Peyer's patch (tissue), 4 donors: ENCODE measurements at regions not wholly inside any gene's neighbourhood (a gene's known extent, or its start where the extent isn't known, plus 50 kb on each side); places are given as distances from the start of the nearest gene placed in this dataset.
A peak's percentile ranks its signal among the peaks of the same experiment; 100 is the strongest.

Experiments
- DNase-seq, 3 donors: peaks; one replicate each; pipeline ENCODE4 v3.0.0-alpha.2; 2017 to 2019
- H3K27ac ChIP-seq, 4 donors: fragments of 200-600 bp; sonication (generic); one replicate each; pipeline ENCODE4 v1.5.1; 2016 to 2019
- H3K27me3 ChIP-seq, 2 donors: fragments of 200-600 bp; sonication (generic); one replicate each; pipeline ENCODE4 v1.5.1; 2019
- H3K36me3 ChIP-seq, 3 donors: fragments of 200-600 bp; sonication (generic); one replicate each; pipeline ENCODE4 v1.5.1; 2016 to 2019
- H3K4me1 ChIP-seq, 4 donors: fragments of 200-600 bp; sonication (generic); one replicate each; pipeline ENCODE4 v1.5.1; 2016 to 2019
- H3K4me3 ChIP-seq, 4 donors: fragments of 200-600 bp; sonication (generic); 1 replicate in 3 of 4; 2 replicates in 1 of 4; pipeline ENCODE4 v1.5.1; 2016 to 2019; ENCODE audit warnings: mild to moderate bottlenecking in 1 of 4
- H3K9me3 ChIP-seq, 4 donors: fragments of 200-600 bp; sonication (generic); one replicate each; pipeline ENCODE4 v1.5.1; 2016 to 2019; ENCODE audit warnings: mild to moderate bottlenecking in 1 of 4
- POLR2A ChIP-seq, 2 donors: fragments of 450-650 bp; IDR thresholded peaks; one replicate each; pipeline ENCODE4 v1.5.1; 2017; ENCODE audit warnings: antibody characterized with exemption in 2 of 2, mild to moderate bottlenecking in 2 of 2, moderate library complexity in 2 of 2
- TF ChIP-seq, protein P1 (sequence below), 6 experiments: fragments of 450-650 bp in 4 of 6; fragments of 200-600 bp in 2 of 6; sonication (generic) in 1 of 6; IDR thresholded peaks; one replicate each; pipeline ENCODE4 v1.5.1; 2017 to 2019; ENCODE audit warnings: antibody characterized with exemption in 6 of 6, mild to moderate bottlenecking in 3 of 6, moderate library complexity in 1 of 6

DNA sequence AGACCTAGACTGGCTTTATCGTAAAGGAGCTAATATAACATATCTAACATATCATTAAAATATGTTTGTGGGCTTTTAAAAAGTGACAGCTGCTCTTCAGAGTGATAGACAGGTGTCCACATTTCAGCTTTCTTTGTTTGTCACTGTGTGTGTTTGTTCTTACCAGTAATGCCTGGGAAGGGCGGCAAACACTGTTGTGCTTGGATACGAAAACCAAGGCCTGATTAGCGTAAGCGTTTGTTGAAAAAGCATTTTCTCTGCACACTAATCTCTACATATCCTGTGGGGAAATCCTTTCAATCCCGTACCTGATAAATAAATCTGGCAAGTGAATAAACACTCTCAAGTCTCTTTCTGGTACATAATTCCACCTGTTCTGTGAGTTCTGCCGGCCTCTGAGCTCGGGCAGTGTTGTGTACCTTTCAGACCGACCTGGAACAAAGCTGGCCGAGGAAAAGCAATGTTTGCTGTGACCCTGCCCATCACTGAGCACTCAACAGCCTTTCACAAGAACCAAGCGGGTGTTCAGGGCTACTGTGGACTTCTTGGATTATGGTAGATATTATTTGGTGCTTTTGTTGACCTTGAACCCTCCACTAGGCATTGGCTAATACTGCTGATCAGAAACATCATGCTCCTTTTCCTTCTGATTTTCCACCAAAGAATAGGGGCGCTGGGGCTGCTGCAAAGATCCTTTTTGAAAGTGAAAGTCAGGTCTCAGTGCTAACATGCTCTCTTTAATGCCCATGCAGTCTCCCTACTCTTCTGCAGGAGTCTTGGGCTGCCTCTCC is 100.4 kb downstream of the CD83 start:
- Histone ChIP-seq H3K9me3 (no peaks in the 10 kb centered on the region), H3K4me1 (peaks cover 0 to 2% (median 0%) of the 10 kb centered on the region in 4 donors), H3K36me3 (no peaks in the 10 kb centered on the region), H3K4me3 (peak overlapping the region in 1 of 4 donors; percentile 26), H3K27me3 (no peaks in the 10 kb centered on the region), H3K27ac (no peak overlapping the region)
- TF ChIP-seq, protein P1, sequence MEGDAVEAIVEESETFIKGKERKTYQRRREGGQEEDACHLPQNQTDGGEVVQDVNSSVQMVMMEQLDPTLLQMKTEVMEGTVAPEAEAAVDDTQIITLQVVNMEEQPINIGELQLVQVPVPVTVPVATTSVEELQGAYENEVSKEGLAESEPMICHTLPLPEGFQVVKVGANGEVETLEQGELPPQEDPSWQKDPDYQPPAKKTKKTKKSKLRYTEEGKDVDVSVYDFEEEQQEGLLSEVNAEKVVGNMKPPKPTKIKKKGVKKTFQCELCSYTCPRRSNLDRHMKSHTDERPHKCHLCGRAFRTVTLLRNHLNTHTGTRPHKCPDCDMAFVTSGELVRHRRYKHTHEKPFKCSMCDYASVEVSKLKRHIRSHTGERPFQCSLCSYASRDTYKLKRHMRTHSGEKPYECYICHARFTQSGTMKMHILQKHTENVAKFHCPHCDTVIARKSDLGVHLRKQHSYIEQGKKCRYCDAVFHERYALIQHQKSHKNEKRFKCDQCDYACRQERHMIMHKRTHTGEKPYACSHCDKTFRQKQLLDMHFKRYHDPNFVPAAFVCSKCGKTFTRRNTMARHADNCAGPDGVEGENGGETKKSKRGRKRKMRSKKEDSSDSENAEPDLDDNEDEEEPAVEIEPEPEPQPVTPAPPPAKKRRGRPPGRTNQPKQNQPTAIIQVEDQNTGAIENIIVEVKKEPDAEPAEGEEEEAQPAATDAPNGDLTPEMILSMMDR (IDR thresholded peaks at IDR 0.05), result no peak
- no peak for TF ChIP-seq POLR2A (IDR thresholded peaks at IDR 0.05)
- DNase-seq, result no peak

DNA sequence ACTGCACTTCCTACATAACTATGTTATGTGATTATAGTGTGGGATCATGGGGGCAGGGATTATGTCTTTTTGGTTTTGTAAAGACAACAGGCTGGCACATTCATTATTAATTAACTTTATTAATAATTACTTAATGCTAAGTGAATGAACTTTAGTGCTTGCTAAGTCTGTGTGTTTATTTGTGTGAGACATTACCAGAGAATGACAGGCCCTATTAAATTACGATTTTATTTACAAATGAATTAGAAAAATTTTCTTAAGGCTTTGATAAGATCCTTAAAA is 100.9 kb downstream of the CD83 start:
- H3K9me3 ChIP-seq, result no peaks in the 10 kb centered on the region
- DNase-seq, result no peak
- no peak overlapping the region for H3K27ac ChIP-seq
- peaks cover 0 to 2% (median 0%) of the 10 kb centered on the region in 4 donors for H3K4me1 ChIP-seq
- H3K4me3 ChIP-seq, result no peak overlapping the region
- TF ChIP-seq, protein P1 (IDR thresholded peaks at IDR 0.05), result no peak
- TF ChIP-seq POLR2A (IDR thresholded peaks at IDR 0.05), result no peak
- H3K27me3 ChIP-seq, result no peaks in the 10 kb centered on the region
- H3K36me3 ChIP-seq, result no peaks in the 10 kb centered on the region

DNA sequence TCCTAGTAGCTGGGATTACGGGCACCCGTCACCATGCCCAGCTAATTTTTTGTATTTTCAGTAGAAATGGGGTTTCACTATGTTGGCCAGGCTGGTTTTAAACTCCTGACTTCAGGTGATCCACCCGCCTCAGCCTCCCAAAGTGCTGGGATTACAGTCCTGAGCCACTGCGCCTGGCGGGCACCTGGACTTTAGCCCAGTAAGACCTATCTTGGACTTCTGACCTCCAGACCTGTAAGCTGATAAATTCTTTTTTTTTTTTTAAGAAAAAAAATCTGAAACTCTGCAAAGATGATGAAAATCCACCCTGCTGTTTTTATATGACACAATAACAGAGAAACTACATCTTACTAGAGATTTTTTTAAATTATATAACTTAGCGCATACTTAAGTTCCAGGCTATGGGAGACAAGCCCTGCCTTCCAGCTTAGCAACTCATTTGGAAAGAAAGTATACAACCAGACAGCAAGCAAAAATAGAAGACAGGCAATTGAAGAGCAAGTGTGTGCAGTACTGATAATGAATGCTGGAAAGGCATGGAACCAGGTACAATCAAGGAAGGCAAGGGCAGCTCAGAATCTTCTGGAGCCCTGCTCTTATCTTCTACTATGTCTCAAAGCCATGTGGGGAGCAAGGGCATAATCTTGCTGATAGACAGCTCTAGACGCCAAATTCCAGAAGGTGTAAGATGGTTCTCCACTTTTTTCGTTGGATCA is 104.2 kb downstream of the CD83 start:
- TF ChIP-seq, protein P1 (IDR thresholded peaks at IDR 0.05), result no peak
- no peak for TF ChIP-seq POLR2A (IDR thresholded peaks at IDR 0.05)
- Histone ChIP-seq H3K27ac (no peak overlapping the region), H3K4me3 (no peak overlapping the region), H3K27me3 (no peaks in the 10 kb centered on the region), H3K4me1 (peaks cover 0 to 5% (median 1%) of the 10 kb centered on the region in 4 donors), H3K9me3 (no peaks in the 10 kb centered on the region), H3K36me3 (no peaks in the 10 kb centered on the region)
- no peak for DNase-seq

DNA sequence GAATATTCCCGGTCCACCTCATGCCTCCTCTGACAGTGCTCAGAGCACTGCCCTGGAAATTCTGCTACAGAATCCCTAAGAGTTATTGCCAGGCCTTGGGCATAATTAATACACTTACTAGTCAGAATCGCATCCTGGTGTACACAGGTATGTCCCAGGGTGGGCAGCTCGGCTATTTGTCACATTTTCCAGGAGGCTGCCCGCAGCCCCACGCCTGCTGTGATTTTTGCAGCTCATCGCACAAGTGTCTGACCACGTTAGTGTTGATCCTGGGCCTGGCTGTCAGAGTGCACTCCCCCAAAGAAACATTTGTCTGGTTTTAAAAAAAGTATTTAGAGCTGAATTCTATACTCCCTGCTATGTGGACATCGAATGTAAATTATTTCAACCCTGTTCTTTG is 105.4 kb downstream of the CD83 start:
- TF ChIP-seq, protein P1 (IDR thresholded peaks at IDR 0.05), result no peak
- TF ChIP-seq POLR2A (IDR thresholded peaks at IDR 0.05), result no peak
- no peak overlapping the region for H3K27ac ChIP-seq
- no peaks in the 10 kb centered on the region for H3K36me3 ChIP-seq
- DNase-seq, result no peak
- no peaks in the 10 kb centered on the region for H3K27me3 ChIP-seq
- H3K4me1 ChIP-seq, result peaks cover 0 to 5% (median 1%) of the 10 kb centered on the region in 4 donors
- H3K9me3 ChIP-seq, result no peaks in the 10 kb centered on the region
- no peak overlapping the region for H3K4me3 ChIP-seq

DNA sequence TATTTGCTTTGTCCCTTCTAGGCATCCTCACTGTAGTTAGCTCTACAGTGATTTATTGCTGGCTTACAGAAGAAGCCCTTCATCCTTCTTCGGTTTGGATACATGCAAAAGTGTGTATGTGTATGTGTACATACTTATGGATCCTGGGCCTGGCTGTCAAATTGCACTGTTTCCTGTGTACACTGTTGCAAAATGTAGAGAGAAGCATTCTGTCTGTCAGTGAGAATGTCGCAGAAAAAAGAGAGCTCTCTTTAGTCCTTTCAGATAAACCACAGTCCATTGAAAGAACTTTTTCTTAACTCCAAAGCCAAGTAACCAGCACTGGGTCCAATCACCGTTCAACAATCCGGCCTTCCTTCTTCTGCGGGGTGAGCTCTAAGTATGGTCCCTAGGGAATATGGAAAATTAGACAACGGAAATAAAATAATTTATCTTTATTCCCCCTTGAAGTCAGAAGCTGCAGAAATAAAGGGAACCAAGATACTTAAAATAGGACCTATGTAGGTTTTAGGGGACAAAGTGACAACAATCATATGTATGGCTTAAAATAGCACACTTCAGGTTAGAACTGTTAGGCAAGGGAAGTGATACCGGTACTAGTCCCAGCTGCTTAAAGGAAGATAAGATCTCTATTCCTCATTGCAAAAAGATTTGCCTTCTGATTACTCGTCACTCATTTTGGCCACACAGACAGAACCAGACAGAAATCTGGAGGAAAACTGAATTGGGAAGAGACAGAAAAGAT is 107.0 kb downstream of the CD83 start:
- H3K4me1 ChIP-seq, result peaks cover 0 to 5% (median 0%) of the 10 kb centered on the region in 4 donors
- no peaks in the 10 kb centered on the region for H3K27me3 ChIP-seq
- no peak for DNase-seq
- H3K4me3 ChIP-seq, result no peak overlapping the region
- peak overlapping the region in 1 of 4 donors; percentile 26 for H3K27ac ChIP-seq
- TF ChIP-seq, protein P1 (IDR thresholded peaks at IDR 0.05), result no peak
- no peak for TF ChIP-seq POLR2A (IDR thresholded peaks at IDR 0.05)
- no peaks in the 10 kb centered on the region for H3K9me3 ChIP-seq
- no peaks in the 10 kb centered on the region for H3K36me3 ChIP-seq
